Keratinocyte (primary cell): ENCODE measurements at regions not wholly inside any gene's neighbourhood (a gene's known extent, or its start where the extent isn't known, plus 50 kb on each side); places are given as distances from the start of the nearest gene placed in this dataset.

Experiments used
- DNase-seq: peaks from one replicate; pipeline ENCODE4 v3.0.0-alpha.2; 2011; ENCODE audit warnings: low read depth, missing footprints, low spot score
- FAIRE-seq: peaks from 2 replicates; lab custom pipeline; 2011; peaks lifted over from hg19 to GRCh38; lab: Jason Lieb, UNC
- H2AFZ ChIP-seq: 2 replicates; pipeline ENCODE4 v1.6.0; 2012; ENCODE audit warnings: low read length, control low read depth, inconsistent platforms; ENCODE audit not compliant: control insufficient read depth
- H3K27ac ChIP-seq: 2 replicates; pipeline ENCODE4 v1.5.1; 2011; ENCODE audit warnings: low read length; ENCODE audit not compliant: control insufficient read depth, insufficient read depth
- H3K27me3 ChIP-seq: 3 replicates; pipeline ENCODE4 v1.6.0; 2011; ENCODE audit warnings: low read length; ENCODE audit not compliant: control insufficient read depth, insufficient read depth; ENCODE audit errors: extremely low read depth
- H3K36me3 ChIP-seq, 2 experiments: 2 replicates in 1 of 2; 3 replicates in 1 of 2; pipeline ENCODE4 v1.5.1; 2011; ENCODE audit warnings: low read length in 2 of 2, mild to moderate bottlenecking in 1 of 2; ENCODE audit not compliant: control insufficient read depth in 2 of 2, insufficient read depth in 2 of 2; ENCODE audit errors: extremely low read depth in 1 of 2
- H3K4me1 ChIP-seq: 3 replicates; pipeline ENCODE4 v1.5.1; 2011; ENCODE audit warnings: low read length; ENCODE audit not compliant: control insufficient read depth, insufficient read depth; ENCODE audit errors: extremely low read depth
- H3K4me2 ChIP-seq: 3 replicates; pipeline ENCODE4 v1.6.0; 2011; ENCODE audit warnings: low read depth, low read length; ENCODE audit not compliant: control insufficient read depth, insufficient read depth; ENCODE audit errors: extremely low read depth
- H3K4me3 ChIP-seq, 3 experiments: fragments of 200-600 bp in 1 of 3; sonication (generic) in 1 of 3; 2 replicates in 2 of 3; 3 replicates in 1 of 3; pipeline ENCODE4 v1.5.1; 2011 to 2016; ENCODE audit warnings: low read length in 3 of 3, mild to moderate bottlenecking in 3 of 3, control low read depth in 2 of 3, inconsistent platforms in 1 of 3, low read depth in 1 of 3, mixed read lengths in 1 of 3, mixed run types in 1 of 3, moderate library complexity in 1 of 3; ENCODE audit not compliant: control insufficient read depth in 2 of 3, insufficient read depth in 2 of 3; ENCODE audit errors: extremely low read depth in 1 of 3
- H3K79me2 ChIP-seq: 2 replicates; pipeline ENCODE4 v1.6.0; 2012; ENCODE audit warnings: low read length; ENCODE audit not compliant: control insufficient read depth, insufficient read depth
- H3K9ac ChIP-seq: 3 replicates; pipeline ENCODE4 v1.6.0; 2011; ENCODE audit warnings: low read length; ENCODE audit not compliant: control insufficient read depth, insufficient read depth; ENCODE audit errors: extremely low read depth
- H3K9me1 ChIP-seq: 3 replicates; pipeline ENCODE4 v1.6.0; 2011; ENCODE audit warnings: low read length; ENCODE audit not compliant: control insufficient read depth, insufficient read depth; ENCODE audit errors: extremely low read depth
- H3K9me3 ChIP-seq: 2 replicates; pipeline ENCODE4 v1.5.1; 2012; ENCODE audit warnings: low read depth, low read length; ENCODE audit not compliant: control insufficient read depth
- H4K20me1 ChIP-seq: 3 replicates; pipeline ENCODE4 v1.6.0; 2011; ENCODE audit warnings: low read length; ENCODE audit not compliant: control insufficient read depth, insufficient read depth; ENCODE audit errors: extremely low read depth
- CTCF ChIP-seq, 3 experiments: IDR thresholded peaks in 1 of 3; conservative IDR thresholded peaks in 1 of 3; optimal IDR thresholded peaks in 1 of 3; 2 replicates in 2 of 3; 3 replicates in 1 of 3; pipeline versions ENCODE3 to v1.5.1; 2011; ENCODE audit warnings: low read length in 3 of 3, mild to moderate bottlenecking in 3 of 3, moderate library complexity in 2 of 3, control low read depth in 1 of 3, inconsistent platforms in 1 of 3; ENCODE audit not compliant: insufficient read depth in 2 of 3; ENCODE audit errors: extremely low read depth in 1 of 3
- EZH2 ChIP-seq: IDR thresholded peaks from one replicate; pipeline ENCODE4 v1.6.1; 2012; ENCODE audit warnings: inconsistent platforms, mild to moderate bottlenecking, low read length, moderate library complexity
- dilution Hi-C: fragments of 300-500 bp; cut with MboI; formaldehyde crosslinking; loops from one replicate; pipeline ENCODE4 v1.7.0; 2020; ENCODE audit warnings: low sequenced_read_pairs; ENCODE audit not compliant: extremely low pct_ligation_motif_present

DNA sequence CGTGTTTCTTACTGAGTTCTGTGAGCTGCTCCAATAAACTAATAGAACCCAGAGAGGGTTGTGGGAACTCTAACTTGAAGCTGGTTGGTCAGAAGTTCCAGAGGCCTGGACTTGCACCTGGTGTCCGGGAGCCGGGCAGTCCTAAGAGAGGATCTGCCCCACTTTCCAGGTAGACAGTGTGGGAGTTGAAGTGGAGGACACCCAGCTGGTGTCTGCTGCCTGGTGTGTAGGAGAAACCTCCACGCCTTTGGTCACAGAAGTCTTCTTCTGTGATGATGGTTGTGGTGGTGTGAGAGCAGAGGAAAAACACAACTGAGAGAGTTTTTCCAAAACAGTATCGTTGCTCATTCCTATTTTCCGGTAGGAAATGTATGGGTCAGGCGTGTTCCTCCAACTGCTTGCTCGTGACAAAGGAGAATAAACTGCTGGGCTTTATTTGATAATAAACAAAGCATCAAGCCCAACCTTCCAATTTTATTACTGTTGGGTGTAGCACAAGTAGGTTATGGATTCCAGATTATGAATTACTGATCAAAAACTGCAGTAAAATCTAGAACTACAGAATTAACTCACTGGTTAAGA, 137.0 kb downstream of the KLF13 start:
- TF ChIP-seq CTCF (optimal IDR thresholded peaks at IDR 0.05 in 1 of 3, IDR thresholded peaks at IDR 0.05 in 1 of 3, conservative IDR thresholded peaks at IDR 0.05 in 1 of 3; ENCODE audit: extremely low read depth in 1 of 3, insufficient read depth in 2 of 3, low read length in 3 of 3) (no peak), EZH2 (no peak)
- H3K9me3 ChIP-seq = no peaks in the 10 kb centered on the region
- H3K27ac ChIP-seq = no peak overlapping the region
- no peak overlapping the region for H3K4me2 ChIP-seq
- no peak overlapping the region for H3K9ac ChIP-seq
- H3K27me3 ChIP-seq = no peaks in the 10 kb centered on the region
- no peaks in the 10 kb centered on the region for H3K36me3 ChIP-seq
- DNase-seq = no peak
- dilution Hi-C loops = no loop called here
- H3K4me1 ChIP-seq = peaks cover 42% of the 10 kb centered on the region
- no peak overlapping the region for H3K4me3 ChIP-seq
- H4K20me1 ChIP-seq = no peaks in the 10 kb centered on the region
- no peaks in the 10 kb centered on the region for H3K9me1 ChIP-seq
- FAIRE-seq = no peak
- no peaks in the 10 kb centered on the region for H3K79me2 ChIP-seq
- no peak overlapping the region for H2AFZ ChIP-seq

- H3K4me3 ChIP-seq = no peak overlapping the region
- dilution Hi-C loops = no loop called here
- H3K79me2 ChIP-seq = no peaks in the 10 kb centered on the region
- no peaks in the 10 kb centered on the region for H4K20me1 ChIP-seq
- no peaks in the 10 kb centered on the region for H3K9me1 ChIP-seq
- H3K9me3 ChIP-seq = no peaks in the 10 kb centered on the region
- no peak for DNase-seq
- H2AFZ ChIP-seq = no peak overlapping the region
- peak overlapping the region; percentile 89 for H3K27ac ChIP-seq
- H3K9ac ChIP-seq = peak overlapping the region; percentile 69
- H3K36me3 ChIP-seq = no peaks in the 10 kb centered on the region
- TF ChIP-seq EZH2 = no peak
- TF ChIP-seq CTCF (optimal IDR thresholded peaks at IDR 0.05 in 1 of 3, IDR thresholded peaks at IDR 0.05 in 1 of 3, conservative IDR thresholded peaks at IDR 0.05 in 1 of 3; ENCODE audit: extremely low read depth in 1 of 3, insufficient read depth in 2 of 3, low read length in 3 of 3) = no peak
- no peaks in the 10 kb centered on the region for H3K27me3 ChIP-seq
- H3K4me1 ChIP-seq = peaks cover 33% of the 10 kb centered on the region
- H3K4me2 ChIP-seq = no peak overlapping the region
- FAIRE-seq = no peak
These were observed 137.8 kb downstream of the KLF13 start for GRCh38 chr15:31464216-31465082.
